Stomach (tissue), 4 donors: ENCODE measurements at regions not wholly inside any gene's neighbourhood (a gene's known extent, or its start where the extent isn't known, plus 50 kb on each side); places are given as distances from the start of the nearest gene placed in this dataset.

Experiments used
- EP300 ChIP-seq: sonication (generic); formaldehyde crosslinking; IDR thresholded peaks from one replicate; pipeline ENCODE4 v1.6.1; 2017; ENCODE audit warnings: antibody characterized with exemption
- POLR2A ChIP-seq, 4 donors: fragments of 450-650 bp; IDR thresholded peaks; one replicate each; pipeline ENCODE4 v1.6.1; 2016; ENCODE audit warnings: antibody characterized with exemption in 4 of 4, control low read depth in 2 of 4, mild to moderate bottlenecking in 1 of 4, moderate library complexity in 1 of 4
- TF ChIP-seq, protein P1 (sequence below), 7 experiments: fragments of 450-650 bp in 4 of 7; fragments of 200-600 bp in 3 of 7; sonication (generic) in 3 of 7; IDR thresholded peaks; one replicate each; pipeline ENCODE4 v1.5.1; 2016 to 2019; ENCODE audit warnings: antibody characterized with exemption in 7 of 7, control low read depth in 2 of 7, mild to moderate bottlenecking in 1 of 7

DNA sequence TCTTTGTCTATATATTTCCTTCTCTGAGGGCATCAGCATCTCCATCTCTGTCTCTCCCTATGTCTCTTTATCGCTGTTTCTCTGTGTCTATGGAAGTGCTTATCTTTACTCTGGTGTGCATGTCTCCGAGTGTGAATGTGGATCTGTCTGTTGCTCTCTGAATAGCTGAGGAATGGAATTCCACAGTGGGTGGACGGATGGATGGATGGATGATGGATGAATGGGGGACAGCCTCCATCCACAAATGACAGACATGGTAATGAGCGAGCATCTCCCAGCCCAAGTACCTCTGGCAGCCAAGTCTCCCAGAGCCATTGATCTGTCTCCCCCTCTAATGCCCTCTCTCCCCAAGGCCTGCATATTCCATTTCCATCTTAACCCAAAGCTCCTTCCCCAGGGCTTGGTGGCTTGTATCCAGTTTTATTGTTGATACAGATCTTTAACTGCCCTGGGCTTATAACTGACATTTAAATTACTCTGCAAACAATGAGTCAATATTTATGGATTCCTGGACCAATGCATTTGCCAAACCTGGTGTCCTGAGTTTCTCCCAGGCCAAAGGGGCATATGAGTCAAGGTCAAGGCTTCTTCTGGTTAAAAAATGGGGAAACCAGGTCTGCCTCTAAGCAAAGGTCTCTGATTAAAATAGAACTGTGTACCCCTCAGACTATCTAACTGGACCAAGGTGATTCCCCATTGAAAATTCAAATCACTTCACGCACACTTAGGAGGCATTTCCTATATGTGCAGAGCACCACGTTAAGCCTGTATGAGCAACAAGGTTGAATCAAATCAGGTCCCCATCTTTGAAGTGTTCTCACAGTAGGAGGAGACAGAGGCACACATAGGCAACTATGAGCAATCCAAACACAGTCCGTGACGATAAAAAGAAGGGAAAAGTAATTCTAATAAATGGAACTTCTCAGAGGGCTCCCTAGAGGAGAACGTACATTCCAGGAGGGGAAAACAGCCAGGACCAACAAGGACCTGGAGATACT, 109.9 kb downstream of the TLE3 start:
- TF ChIP-seq, protein P1, sequence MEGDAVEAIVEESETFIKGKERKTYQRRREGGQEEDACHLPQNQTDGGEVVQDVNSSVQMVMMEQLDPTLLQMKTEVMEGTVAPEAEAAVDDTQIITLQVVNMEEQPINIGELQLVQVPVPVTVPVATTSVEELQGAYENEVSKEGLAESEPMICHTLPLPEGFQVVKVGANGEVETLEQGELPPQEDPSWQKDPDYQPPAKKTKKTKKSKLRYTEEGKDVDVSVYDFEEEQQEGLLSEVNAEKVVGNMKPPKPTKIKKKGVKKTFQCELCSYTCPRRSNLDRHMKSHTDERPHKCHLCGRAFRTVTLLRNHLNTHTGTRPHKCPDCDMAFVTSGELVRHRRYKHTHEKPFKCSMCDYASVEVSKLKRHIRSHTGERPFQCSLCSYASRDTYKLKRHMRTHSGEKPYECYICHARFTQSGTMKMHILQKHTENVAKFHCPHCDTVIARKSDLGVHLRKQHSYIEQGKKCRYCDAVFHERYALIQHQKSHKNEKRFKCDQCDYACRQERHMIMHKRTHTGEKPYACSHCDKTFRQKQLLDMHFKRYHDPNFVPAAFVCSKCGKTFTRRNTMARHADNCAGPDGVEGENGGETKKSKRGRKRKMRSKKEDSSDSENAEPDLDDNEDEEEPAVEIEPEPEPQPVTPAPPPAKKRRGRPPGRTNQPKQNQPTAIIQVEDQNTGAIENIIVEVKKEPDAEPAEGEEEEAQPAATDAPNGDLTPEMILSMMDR (IDR thresholded peaks at IDR 0.05) = no peak
- no peak for TF ChIP-seq POLR2A (IDR thresholded peaks at IDR 0.05)
- no peak for TF ChIP-seq EP300
